A549 (cell line): ENCODE measurements at regions not wholly inside any gene's neighbourhood (a gene's known extent, or its start where the extent isn't known, plus 50 kb on each side); places are given as distances from the start of the nearest gene placed in this dataset.

Experiments
- BCL3 ChIP-seq: fragments of >200 bp; sonication (Bioruptor Twin); formaldehyde crosslinking; IDR thresholded peaks from 3 replicates; pipeline ENCODE4 v1.6.1; 2016
- CHD2 ChIP-seq: fragments of 150-350 bp; IDR thresholded peaks from 2 replicates; pipeline ENCODE4 v1.6.1; 2014; ENCODE audit warnings: low read length; ENCODE audit not compliant: partially characterized antibody
- CTCF ChIP-seq: fragments of >200 bp; sonication (Bioruptor Twin); formaldehyde crosslinking; IDR thresholded peaks from 3 replicates; pipeline ENCODE4 v1.5.1; 2016
- HEYL ChIP-seq: fragments of 250-450 bp; sonication (Bioruptor Pico); IDR thresholded peaks from 2 replicates; pipeline ENCODE4 v1.8.0; 2021; ENCODE audit warnings: mild to moderate bottlenecking, moderate library complexity
- REST ChIP-seq: fragments of 200-600 bp; sonication (generic); IDR thresholded peaks from 2 replicates; pipeline ENCODE4 v1.6.1; 2016; ENCODE audit warnings: antibody characterized with exemption, mild to moderate bottlenecking, moderate library complexity
- ZFP36 ChIP-seq: fragments of 450-650 bp; IDR thresholded peaks from 2 replicates; pipeline ENCODE4 v1.6.1; 2014; ENCODE audit warnings: borderline replicate concordance; ENCODE audit not compliant: partially characterized antibody

- no peak for TF ChIP-seq CTCF
- TF ChIP-seq HEYL, result no peak
- no peak for TF ChIP-seq BCL3
- TF ChIP-seq REST, result no peak
- TF ChIP-seq CHD2, result no peak
- TF ChIP-seq ZFP36, result no peak
These were observed 645.2 kb upstream of the COX7C start for GRCh38 chr5:85972539-85972938.
